ENCODE measurements at regions not wholly inside any gene's neighbourhood (a gene's known extent, or its start where the extent isn't known, plus 50 kb on each side); places are given as distances from the start of the nearest gene placed in this dataset.
"Not testable (repeated sequence)": the region's sequence is repeated elsewhere in the genome, so short reads cannot be mapped to it uniquely, and the experiment has no call there.

DNA sequence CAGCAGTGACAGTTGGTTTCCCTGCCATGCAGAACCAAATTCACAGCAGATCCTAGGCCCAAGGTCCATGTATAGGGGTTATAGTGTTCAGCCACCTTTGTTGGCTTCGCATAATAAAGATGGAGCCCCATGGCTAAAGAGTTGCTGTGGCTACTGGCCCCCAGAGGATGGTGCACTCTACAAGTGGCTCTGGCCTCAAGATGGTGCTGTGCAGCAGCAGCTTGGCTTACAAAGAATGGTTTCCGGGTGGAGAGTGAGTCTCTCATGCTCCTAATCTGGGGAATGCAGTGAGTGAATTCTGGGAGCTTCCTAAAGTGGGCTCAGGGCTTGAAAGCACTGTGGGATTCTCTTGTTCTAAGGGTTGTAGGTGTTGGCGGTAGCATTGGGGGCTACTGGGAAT, 1199.7 kb downstream of the CNTNAP5 start:
- no peak for DNase-seq

GRCh38 chr2:125227843-125228392, 1202.8 kb downstream of the CNTNAP5 start:
- no peak for DNase-seq

DNA sequence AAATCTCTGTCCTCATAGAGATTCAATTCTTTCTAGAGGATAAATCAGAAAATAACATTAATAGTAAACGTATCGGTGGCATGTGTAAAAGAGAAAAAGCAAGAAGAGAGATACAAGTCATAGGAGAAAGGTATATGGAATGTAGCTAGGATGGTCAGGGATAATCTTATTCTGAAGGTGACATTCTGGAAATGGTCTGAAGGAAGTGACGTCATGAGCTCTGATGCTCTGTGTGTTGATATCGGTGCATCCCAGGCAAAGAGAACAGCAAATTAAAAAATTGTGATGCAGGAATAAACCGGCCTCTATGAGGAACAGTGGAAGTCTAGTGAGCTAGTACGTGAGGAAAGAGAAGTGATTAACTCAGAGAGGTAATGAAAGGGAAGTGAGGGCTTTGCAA, 1215.8 kb downstream of the CNTNAP5 start:
- DNase-seq = no peak

DNA sequence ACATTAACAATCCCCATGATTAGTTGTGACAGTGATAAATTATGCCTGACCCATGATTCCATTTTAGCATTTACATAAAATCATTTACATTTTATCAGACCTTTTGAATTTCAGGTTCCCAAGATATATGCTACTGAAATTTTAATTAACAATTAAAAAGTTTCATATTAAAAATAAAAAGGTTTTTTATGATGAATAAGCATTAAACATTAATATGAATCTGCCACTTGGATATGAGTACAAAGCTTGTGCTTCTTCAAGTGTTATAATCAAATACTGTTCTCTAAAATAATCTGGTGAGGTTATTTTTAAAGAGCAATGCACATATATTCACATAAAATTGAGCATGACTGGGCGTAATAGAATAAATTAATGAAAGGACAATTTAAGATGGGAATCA, 1218.0 kb downstream of the CNTNAP5 start:
- no peak for DNase-seq

DNA sequence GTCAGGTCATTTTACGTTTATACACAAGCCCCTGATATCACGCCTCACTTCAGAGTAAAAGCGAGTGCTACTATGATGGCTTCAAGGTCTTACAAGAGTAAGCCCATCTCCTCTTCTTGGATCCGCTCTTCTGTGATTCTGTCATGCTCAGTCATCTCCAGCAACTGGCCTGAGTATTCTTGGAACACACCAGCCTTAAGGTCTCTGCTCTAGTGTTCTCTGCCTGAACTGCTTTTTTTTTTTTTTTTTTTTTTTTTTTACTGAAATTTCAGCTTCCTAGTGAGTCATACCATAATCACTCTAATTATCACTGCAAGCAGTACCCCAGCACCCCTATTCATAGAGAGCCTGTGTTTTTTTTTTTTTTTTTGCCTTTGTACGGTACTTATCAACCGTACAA, 1228.9 kb downstream of the CNTNAP5 start:
- DNase-seq = no peak

- no peak for DNase-seq
These were observed 1234.4 kb downstream of the CNTNAP5 start for GRCh38 chr2:125259451-125259850.

GRCh38 chr2:125260366-125260930, 1235.4 kb downstream of the CNTNAP5 start:
- not testable (repeated sequence) for DNase-seq

DNA sequence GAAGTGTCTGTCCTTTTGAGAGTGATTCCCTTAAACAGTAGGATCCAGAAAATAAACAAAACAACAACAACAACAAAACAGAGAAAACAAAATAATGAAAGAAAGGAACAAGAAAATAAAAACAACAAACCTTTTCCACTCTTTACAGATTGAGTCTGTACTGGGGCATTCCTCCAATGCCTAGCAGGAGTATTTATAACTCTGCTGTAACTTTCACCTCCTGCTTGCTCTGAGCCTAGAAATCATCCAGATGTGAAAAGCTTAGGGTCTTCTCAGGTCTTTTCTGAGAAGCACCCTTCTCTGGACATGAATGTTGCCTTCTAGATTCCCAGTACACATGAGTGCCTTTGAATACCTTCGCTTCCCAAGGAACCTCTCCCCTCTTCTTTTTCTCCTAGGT, 1239.4 kb downstream of the CNTNAP5 start:
- no peak for DNase-seq

- no peak for DNase-seq
These were observed 1242.6 kb downstream of the CNTNAP5 start for GRCh38 chr2:125267683-125268082.

GRCh38 chr2:125272651-125273050, 1247.6 kb downstream of the CNTNAP5 start:
- DNase-seq = no peak

DNA sequence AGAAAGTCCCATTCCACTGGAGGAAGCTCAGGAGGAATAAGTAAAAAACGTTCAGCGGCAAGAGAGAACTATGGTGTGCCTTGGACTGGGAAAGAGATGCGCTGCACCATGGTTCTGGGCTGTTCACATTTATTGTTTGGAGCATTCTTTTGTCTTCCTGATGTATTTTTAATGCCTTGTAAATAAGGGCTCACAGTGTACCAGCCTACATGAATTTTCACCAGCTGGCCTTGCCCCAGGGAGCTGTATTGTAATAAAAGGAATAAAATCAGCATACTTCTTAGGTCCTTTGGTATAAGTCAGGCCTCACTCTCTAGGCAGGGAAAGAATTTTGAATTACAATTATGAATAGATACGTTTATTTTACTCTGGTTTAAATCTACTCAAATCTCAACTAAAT, 1249.6 kb downstream of the CNTNAP5 start:
- no peak for DNase-seq

- DNase-seq = no peak
These were observed 1255.2 kb downstream of the CNTNAP5 start for GRCh38 chr2:125280265-125280664.

GRCh38 chr2:125281242-125281641, 1256.2 kb downstream of the CNTNAP5 start:
- DNase-seq = no peak

GRCh38 chr2:125296742-125297141, 1271.7 kb downstream of the CNTNAP5 start:
- no peak for DNase-seq

- DNase-seq = no peak
These were observed 1285.7 kb downstream of the CNTNAP5 start for GRCh38 chr2:125310657-125311364.

DNA sequence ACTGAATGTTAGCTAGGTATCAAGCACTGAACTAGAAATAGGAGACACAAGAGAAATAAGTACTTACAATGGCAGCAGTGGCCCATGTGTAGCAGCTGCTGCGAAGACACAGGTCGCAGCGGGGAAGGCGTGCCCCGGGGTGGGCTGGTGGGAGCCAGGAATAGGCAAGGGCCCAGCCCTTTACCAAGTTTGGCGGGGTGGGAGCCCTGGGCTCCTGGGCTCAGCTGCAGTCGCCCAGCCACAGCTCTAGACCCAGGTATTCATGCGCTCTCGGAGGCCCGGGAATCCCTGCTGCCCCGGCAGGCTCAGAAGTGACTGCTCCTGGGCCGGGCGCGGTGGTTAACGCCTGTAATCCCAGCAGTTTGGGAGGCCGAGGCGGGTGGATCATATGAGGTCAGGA, 1287.3 kb downstream of the CNTNAP5 start:
- no peak for DNase-seq

DNA sequence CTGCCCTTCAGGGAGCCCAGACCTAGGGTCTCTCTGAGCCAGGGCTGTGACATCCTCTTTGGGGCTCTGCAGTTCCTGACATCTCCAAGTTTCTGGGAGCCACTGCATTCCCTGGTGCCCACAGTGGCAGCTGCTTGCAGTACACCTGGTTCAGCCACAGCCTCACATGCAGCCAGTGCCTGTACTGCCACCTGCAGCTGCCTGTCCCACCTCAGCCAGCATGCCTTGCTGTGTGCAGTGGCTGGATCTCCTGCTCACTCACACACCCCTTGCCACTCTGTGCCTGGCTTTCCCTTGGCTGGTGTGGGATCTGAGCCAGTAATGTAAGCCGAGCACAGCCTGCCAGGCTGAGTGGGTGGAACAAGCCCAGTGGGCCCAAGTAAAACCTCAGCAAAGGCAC, 1288.7 kb downstream of the CNTNAP5 start:
- no peak for DNase-seq

DNA sequence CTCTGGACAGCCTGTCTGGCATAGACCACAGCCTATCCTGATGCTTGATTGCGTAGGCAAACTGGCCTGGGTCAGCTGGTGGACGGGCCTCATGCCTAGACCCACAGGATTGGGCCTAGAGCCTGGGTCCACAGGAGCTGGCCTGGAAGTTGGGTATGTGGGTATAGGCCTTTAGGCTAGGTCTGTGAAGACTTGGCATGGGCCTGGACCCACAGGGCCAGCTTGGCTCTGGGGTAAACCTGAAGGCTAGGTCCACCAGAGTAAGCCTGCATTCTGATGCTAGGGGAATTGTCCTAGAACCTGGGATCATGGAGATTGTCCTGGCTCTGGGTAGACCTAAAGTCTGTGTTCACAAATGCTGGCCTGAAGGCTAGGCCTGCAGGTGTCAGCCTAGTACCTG, 1293.7 kb downstream of the CNTNAP5 start:
- no peak for DNase-seq

DNA sequence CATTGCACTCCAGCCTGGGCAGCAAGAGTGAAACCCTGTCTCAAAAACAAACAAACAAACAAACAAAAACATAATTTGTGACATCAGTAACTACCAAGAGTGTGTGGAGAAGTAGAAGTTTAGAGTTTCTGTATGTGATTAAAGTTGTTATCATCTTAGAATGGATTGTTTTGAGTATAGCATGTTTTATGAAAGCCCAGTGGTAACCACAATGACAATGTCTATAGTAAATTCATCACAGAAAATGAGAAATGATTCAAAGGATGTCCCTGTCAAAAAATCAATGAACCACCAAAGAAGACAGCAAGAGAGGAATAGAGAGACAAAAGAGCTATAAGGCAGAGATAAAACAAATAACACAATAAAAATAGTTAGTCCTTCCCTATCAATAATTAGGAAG, 1299.2 kb downstream of the CNTNAP5 start:
- DNase-seq = no peak

DNA sequence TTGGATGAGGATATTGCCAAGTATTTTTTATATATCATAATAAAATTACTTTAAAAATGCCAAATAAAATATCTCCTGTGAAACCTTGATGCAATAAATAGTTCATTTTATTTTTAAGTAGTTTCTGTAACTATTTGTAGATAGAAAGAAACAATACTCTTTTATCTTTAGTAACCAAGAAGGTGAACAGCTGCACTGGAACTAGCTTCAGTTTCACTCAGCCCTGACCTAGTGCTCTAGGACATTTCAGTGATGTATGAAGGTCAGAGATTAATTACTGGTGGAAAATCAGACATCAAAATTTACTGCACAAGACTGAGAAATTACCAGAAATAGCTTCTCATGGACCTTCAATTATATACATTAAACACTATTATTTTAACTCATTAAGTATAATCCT, 1305.0 kb downstream of the CNTNAP5 start:
- DNase-seq = no peak

- DNase-seq = no peak
These were observed 1314.6 kb upstream of the GYPC start for GRCh38 chr2:125341353-125341752.

DNA sequence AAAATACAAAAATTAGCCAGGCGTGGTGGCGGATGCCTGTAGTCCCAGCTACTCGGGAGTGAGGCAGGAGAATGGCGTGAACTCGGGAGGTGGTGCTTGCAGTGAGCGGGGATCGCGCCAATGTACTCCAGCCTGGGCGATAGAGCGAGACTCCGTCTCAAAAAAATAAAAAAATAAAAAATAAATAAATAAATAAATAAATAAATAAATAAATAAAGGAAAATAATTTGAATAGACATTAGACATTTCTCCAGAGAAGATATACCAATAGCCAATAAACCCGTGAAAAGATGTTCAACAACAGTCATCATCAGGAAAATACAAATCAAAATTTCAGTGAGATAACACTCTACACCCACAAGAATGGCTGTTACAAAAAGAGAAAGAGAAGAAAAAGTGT, 1302.4 kb upstream of the GYPC start:
- DNase-seq = not testable (repeated sequence)

DNA sequence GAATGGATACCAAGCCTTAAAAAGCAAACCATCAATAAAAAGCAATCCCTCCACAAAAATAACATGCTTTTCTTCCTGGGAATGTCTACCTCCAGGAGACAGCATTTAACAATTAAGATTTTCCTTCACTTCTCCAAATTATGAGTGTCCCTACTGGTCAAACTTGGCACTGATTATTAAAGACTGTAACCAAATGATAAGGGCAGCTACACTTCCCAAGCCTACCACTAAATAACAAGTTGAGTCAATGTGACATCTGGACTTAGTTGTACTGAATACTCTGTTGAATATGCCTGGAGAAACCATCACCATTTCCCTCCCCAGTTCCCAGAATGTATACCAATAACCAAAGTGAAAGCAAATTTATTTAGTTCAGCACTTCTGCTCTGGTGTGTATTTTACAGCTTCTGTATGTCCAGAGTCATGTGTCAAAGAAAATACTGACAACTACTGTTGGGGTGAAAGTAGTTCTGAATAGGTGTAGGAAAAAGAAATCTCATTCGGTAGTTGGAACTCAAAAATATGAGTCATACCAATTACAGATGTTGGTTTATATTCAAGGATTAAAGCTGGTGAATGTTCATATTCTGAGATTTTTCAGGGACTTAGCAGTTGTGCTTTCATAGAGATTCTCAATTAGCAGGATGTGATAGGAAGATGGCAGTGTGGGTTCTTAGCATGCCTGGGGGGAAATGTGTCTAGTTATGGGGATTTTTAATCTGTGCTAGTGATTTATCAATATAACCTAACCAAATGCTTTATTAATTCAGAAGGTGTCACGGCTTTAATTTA, 1291.6 kb upstream of the GYPC start:
- DNase-seq = no peak

- DNase-seq = no peak
These were observed 1291.0 kb upstream of the GYPC start for GRCh38 chr2:125364984-125365265.

Measured in stimulated activated CD4-positive, alpha-beta T cell treated with anti-CD3 and anti-CD28 coated beads, Interleukin-2, amount 100 ng/mL, for 24 hours (primary cell).